HepG2 (cell line): ENCODE measurements at regions not wholly inside any gene's neighbourhood (a gene's known extent, or its start where the extent isn't known, plus 50 kb on each side); places are given as distances from the start of the nearest gene placed in this dataset.

Experiments
- ATAC-seq: fragments of 200-7000 bp; cut with Tn5 transposase; 3 replicates; pipeline ENCODE4 v1.9.1; 2020; ENCODE audit warnings: mild to moderate bottlenecking, moderate library complexity
- BruUV-seq: library from RNA; stranded (reverse); fragments of 400-500 nt; replicated peaks from 2 replicates; lab custom pipeline; 2021; lab: Mats Ljungman, UMichigan
- CTCF ChIA-PET: fragments of 300-600 bp; formaldehyde crosslinking; extraction: SDS; loops from one replicate; lab custom pipeline; 2021; ENCODE audit warnings: low total read pairs, inconsistent platforms, low intra/inter-chr PET ratio; lab: Yijun Ruan, JAX
- POLR2A ChIA-PET: fragments of 350-600 bp; sonication (Branson Sonifier 250); formaldehyde crosslinking; loops from one replicate; lab custom pipeline; 2020; ENCODE audit warnings: antibody characterized with exemption, inconsistent platforms; lab: Yijun Ruan, JAX
- DNase-seq: peaks from one replicate; pipeline ENCODE4 v3.0.0-alpha.2; 2015; ENCODE audit warnings: low spot score
- FAIRE-seq: peaks from 3 replicates; lab custom pipeline; 2011; peaks lifted over from hg19 to GRCh38; lab: Jason Lieb, UNC
- H2AFZ ChIP-seq: one replicate; pipeline ENCODE4 v1.6.1; 2011; ENCODE audit warnings: low read length, inconsistent platforms
- H3K27ac ChIP-seq: fragments of 300-600 bp; 3 replicates; pipeline ENCODE4 v1.8.0; 2011; ENCODE audit warnings: mixed run types, mild to moderate bottlenecking, mixed read lengths, low read length, inconsistent platforms; ENCODE audit not compliant: insufficient read depth; ENCODE audit errors: extremely low read length
- H3K27me3 ChIP-seq, 2 experiments: fragments of 200-600 bp in 1 of 2; 2 replicates in 1 of 2; 3 replicates in 1 of 2; pipeline versions ENCODE4 v1.6.0 to v1.8.0; 2011; ENCODE audit warnings: low read length in 2 of 2, mild to moderate bottlenecking in 2 of 2, moderate library complexity in 2 of 2, inconsistent platforms in 1 of 2; ENCODE audit not compliant: insufficient read depth in 2 of 2, control insufficient read depth in 1 of 2
- H3K36me3 ChIP-seq, 2 experiments: fragments of 200-600 bp in 1 of 2; replicated peaks in 1 of 2; 2 replicates in 1 of 2; 3 replicates in 1 of 2; pipeline versions ENCODE4 v1.5.1 to v1.8.0; 2011; ENCODE audit warnings: low read length in 2 of 2, inconsistent platforms in 1 of 2; ENCODE audit not compliant: insufficient read depth in 2 of 2, control insufficient read depth in 1 of 2
- H3K4me1 ChIP-seq: 2 replicates; pipeline ENCODE4 v1.5.1; 2012; ENCODE audit warnings: low read length, inconsistent platforms; ENCODE audit not compliant: insufficient read depth
- H3K4me2 ChIP-seq: 2 replicates; pipeline ENCODE4 v1.6.0; 2011; ENCODE audit warnings: low read depth, low read length, inconsistent platforms
- H3K4me3 ChIP-seq, 3 experiments: fragments of 200-600 bp in 1 of 3; sonication (generic), shearing (Covaris generic) in 1 of 3; replicated peaks in 1 of 3; 2 replicates each; pipeline ENCODE4 v1.5.1; 2011 to 2016; ENCODE audit warnings: low read length in 3 of 3, inconsistent platforms in 2 of 3, low read depth in 2 of 3, mild to moderate bottlenecking in 2 of 3, control low read depth in 1 of 3, mixed read lengths in 1 of 3; ENCODE audit not compliant: insufficient read depth in 1 of 3
- H3K79me2 ChIP-seq: one replicate; pipeline ENCODE4 v1.6.1; 2011; ENCODE audit warnings: low read length, inconsistent platforms; ENCODE audit not compliant: insufficient read depth
- H3K9ac ChIP-seq: 2 replicates; pipeline ENCODE4 v1.6.0; 2011; ENCODE audit warnings: mild to moderate bottlenecking, low read depth, low read length, inconsistent platforms; ENCODE audit not compliant: insufficient read depth
- H3K9me3 ChIP-seq: 2 replicates; pipeline ENCODE4 v1.5.1; 2012; ENCODE audit warnings: mild to moderate bottlenecking, low read length
- H4K20me1 ChIP-seq: 2 replicates; pipeline ENCODE4 v1.6.0; 2011; ENCODE audit warnings: inconsistent platforms, mild to moderate bottlenecking, low read length, moderate library complexity; ENCODE audit not compliant: insufficient read depth
- BCL6 ChIP-seq: IDR thresholded peaks from 2 replicates; pipeline ENCODE4 v1.6.1; 2016; ENCODE audit warnings: missing genetic modification reagents, missing compliant biosample characterization
- MEIS2 ChIP-seq: sonication (generic); formaldehyde crosslinking; IDR thresholded peaks from 2 replicates; pipeline ENCODE4 v1.9.0; 2021; ENCODE audit warnings: mild to moderate bottlenecking, missing genetic modification reagents
- NBN ChIP-seq: fragments of 450-650 bp; conservative IDR thresholded peaks from 2 replicates; pipeline ENCODE4 v1.6.1; 2017
- TFAP4 ChIP-seq: sonication (generic); IDR thresholded peaks from 2 replicates; pipeline ENCODE4 v1.6.1; 2016; ENCODE audit warnings: low read depth, borderline replicate concordance
- ZKSCAN8 ChIP-seq: IDR thresholded peaks from 2 replicates; pipeline ENCODE4 v1.6.1; 2016; ENCODE audit warnings: borderline replicate concordance, missing genetic modification reagents, missing compliant biosample characterization
- ZNF329 ChIP-seq: sonication (generic); formaldehyde crosslinking; IDR thresholded peaks from 2 replicates; pipeline ENCODE4 v1.9.0; 2021; ENCODE audit warnings: low read depth, mild to moderate bottlenecking, missing genetic modification reagents
- ZNF619 ChIP-seq: sonication (generic); formaldehyde crosslinking; IDR thresholded peaks from 2 replicates; pipeline ENCODE4 v1.4.0; 2020; ENCODE audit warnings: mild to moderate bottlenecking, missing genetic modification reagents
- ZNF775 ChIP-seq: sonication (generic); formaldehyde crosslinking; IDR thresholded peaks from 2 replicates; pipeline ENCODE4 v1.4.0; 2020; ENCODE audit warnings: missing genetic modification reagents, mild to moderate bottlenecking, moderate library complexity, borderline replicate concordance
- ZNF782 ChIP-seq: sonication (generic); formaldehyde crosslinking; IDR thresholded peaks from 2 replicates; pipeline ENCODE4 v1.4.0; 2020; ENCODE audit warnings: missing genetic modification reagents, mild to moderate bottlenecking, borderline replicate concordance
- WGBS: methylation state at CpG from one replicate; pipeline ENCODE4 v1.1.6; 2017; ENCODE audit warnings: low lambda C conversion rate; 5-methylcytosine and 5-hydroxymethylcytosine counted together
- in situ Hi-C: cut with HindIII; loops from 2 replicates; pipeline ENCODE4 v1.10.0; 2017; ENCODE audit warnings: low pct_unique_long_range_greater_than_20kb; ENCODE audit not compliant: extremely low pct_ligation_motif_present
- intact Hi-C: fragments of 100-400 bp; cut with micrococcal nuclease; formaldehyde crosslinking; loops from one replicate; pipeline ENCODE4 v1.10.0; 2022; ENCODE audit not compliant: unreplicated experiment
- TF ChIP-seq, protein P1 (sequence below): sonication (generic); formaldehyde crosslinking; IDR thresholded peaks from 2 replicates; pipeline ENCODE4 v1.9.0; 2021; ENCODE audit warnings: missing genetic modification reagents, borderline replicate concordance

GRCh38 chr2:160838147-160838546, 322.1 kb upstream of the TANK start (continued):
- TF ChIP-seq MEIS2 (CRISPR knock-in tag), result no peak
- no peak for TF ChIP-seq ZNF329 (CRISPR knock-in tag)
- TF ChIP-seq ZNF782, result no peak
- no peak for TF ChIP-seq NBN
- TF ChIP-seq, protein P1, sequence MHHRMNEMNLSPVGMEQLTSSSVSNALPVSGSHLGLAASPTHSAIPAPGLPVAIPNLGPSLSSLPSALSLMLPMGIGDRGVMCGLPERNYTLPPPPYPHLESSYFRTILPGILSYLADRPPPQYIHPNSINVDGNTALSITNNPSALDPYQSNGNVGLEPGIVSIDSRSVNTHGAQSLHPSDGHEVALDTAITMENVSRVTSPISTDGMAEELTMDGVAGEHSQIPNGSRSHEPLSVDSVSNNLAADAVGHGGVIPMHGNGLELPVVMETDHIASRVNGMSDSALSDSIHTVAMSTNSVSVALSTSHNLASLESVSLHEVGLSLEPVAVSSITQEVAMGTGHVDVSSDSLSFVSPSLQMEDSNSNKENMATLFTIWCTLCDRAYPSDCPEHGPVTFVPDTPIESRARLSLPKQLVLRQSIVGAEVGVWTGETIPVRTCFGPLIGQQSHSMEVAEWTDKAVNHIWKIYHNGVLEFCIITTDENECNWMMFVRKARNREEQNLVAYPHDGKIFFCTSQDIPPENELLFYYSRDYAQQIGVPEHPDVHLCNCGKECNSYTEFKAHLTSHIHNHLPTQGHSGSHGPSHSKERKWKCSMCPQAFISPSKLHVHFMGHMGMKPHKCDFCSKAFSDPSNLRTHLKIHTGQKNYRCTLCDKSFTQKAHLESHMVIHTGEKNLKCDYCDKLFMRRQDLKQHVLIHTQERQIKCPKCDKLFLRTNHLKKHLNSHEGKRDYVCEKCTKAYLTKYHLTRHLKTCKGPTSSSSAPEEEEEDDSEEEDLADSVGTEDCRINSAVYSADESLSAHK, result no peak
- TF ChIP-seq ZKSCAN8, result 0 out of 2 replicates have a peak, but pooled peaks have one; percentile 59

DNA sequence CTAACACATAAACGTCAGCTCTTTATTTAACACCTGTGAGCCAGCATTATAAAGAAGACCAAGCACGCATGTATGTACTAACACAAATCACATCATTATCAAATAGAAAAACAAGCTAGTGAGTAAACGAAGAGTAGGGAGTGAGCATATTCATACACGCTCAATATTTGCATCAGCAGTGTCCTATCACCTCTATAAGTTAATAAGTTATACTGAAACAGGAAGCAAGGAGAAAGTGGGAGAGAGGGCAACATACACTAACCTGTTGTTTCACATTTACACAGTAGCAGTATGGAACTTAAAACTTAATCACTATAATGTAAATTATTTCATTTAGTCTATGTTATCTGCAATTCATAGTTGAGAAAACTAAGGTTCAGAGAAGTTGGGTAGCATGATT, 321.5 kb upstream of the TANK start:
- Histone ChIP-seq H3K4me2 (peak overlapping the region; percentile 8; the same call in 1 of the 2 replicates), H3K4me1 (peaks cover 10% of the 10 kb centered on the region; the same call in 1 of the 2 replicates), H2AFZ (no peak overlapping the region), H3K9ac (no peak overlapping the region), H3K79me2 (no peaks in the 10 kb centered on the region), H3K4me3 (no peak overlapping the region), H3K9me3 (peaks cover under 1% of the 10 kb centered on the region; the same call in 1 of the 2 replicates), H3K27me3 (no peaks in the 10 kb centered on the region; a peak in 1 of 5 replicates), H3K36me3 (no peaks in the 10 kb centered on the region), H3K27ac (no peak overlapping the region), H4K20me1 (no peaks in the 10 kb centered on the region)
- in situ Hi-C loops (no loop called here), intact Hi-C loops (loop anchor here (10.0 kb wide), 1 partner anchor 74 kb away; no protein-coding TSS in a partner anchor)
- peak; percentile 51; the same call in 1 of the 3 replicates for ATAC-seq
- no peak for DNase-seq
- 13% methylated on average over 4 of the region's 4 CpGs for WGBS
- ChIA-PET POLR2A (no interaction called here), CTCF (no interaction called here)
- no TSS peak for BruUV-seq
- TF ChIP-seq TFAP4 (no peak), ZNF775 (no peak), ZNF619 (CRISPR knock-in tag) (no peak), BCL6 (no peak)
- no peak for FAIRE-seq
